H1 (cell line): ENCODE measurements at regions not wholly inside any gene's neighbourhood (a gene's known extent, or its start where the extent isn't known, plus 50 kb on each side); places are given as distances from the start of the nearest gene placed in this dataset.

ENCODE experiments used
- CHD7 ChIP-seq: fragments of 300-600 bp; sonication (generic); IDR thresholded peaks from 2 replicates; pipeline ENCODE4 v1.7.1; 2012; ENCODE audit warnings: low read length, moderate library complexity, mild to moderate bottlenecking, inconsistent platforms; ENCODE audit not compliant: insufficient replicate concordance
- EZH2 ChIP-seq: fragments of 200-600 bp; sonication (generic); IDR thresholded peaks from 2 replicates; pipeline ENCODE4 v1.7.1; 2012; ENCODE audit warnings: low read depth, mild to moderate bottlenecking, moderate library complexity, low read length, inconsistent platforms; ENCODE audit not compliant: severe bottlenecking
- POLR2AphosphoS5 ChIP-seq: IDR thresholded peaks from 2 replicates; pipeline ENCODE4 v1.6.1; 2011; ENCODE audit warnings: low read depth, low read length
- SP2 ChIP-seq: IDR thresholded peaks from 2 replicates; pipeline ENCODE4 v1.6.1; 2012; ENCODE audit warnings: mild to moderate bottlenecking, low read length, inconsistent platforms
- SRF ChIP-seq: IDR thresholded peaks from 2 replicates; pipeline ENCODE4 v1.6.1; 2011; ENCODE audit warnings: mild to moderate bottlenecking, low read depth, low read length, moderate library complexity
- USF2 ChIP-seq: IDR thresholded peaks from 2 replicates; pipeline ENCODE4 v1.6.1; 2011; ENCODE audit warnings: low read length, improper control_type of control experiment

- TF ChIP-seq USF2 (no peak), CHD7 (no peak), EZH2 (no peak), SRF (no peak), SP2 (no peak), POLR2AphosphoS5 (no peak)
Measured at GRCh38 chr20:50264534-50265145, 74.0 kb downstream of the CEBPB start.
